ENCODE measurements at regions not wholly inside any gene's neighbourhood (a gene's known extent, or its start where the extent isn't known, plus 50 kb on each side); places are given as distances from the start of the nearest gene placed in this dataset.
"Not testable (repeated sequence)": the region's sequence is repeated elsewhere in the genome, so short reads cannot be mapped to it uniquely, and the experiment has no call there.

GRCh38 chr1:234826352-234826751 is 216.4 kb upstream of the IRF2BP2 start:
- H3K4me1 ChIP-seq (ENCODE audit: insufficient read depth, poor library complexity, severe bottlenecking): no peaks in the 10 kb centered on the region
- no peaks in the 10 kb centered on the region for H3K9me3 ChIP-seq (ENCODE audit: severe bottlenecking)
- no peak overlapping the region for H3K4me3 ChIP-seq (ENCODE audit: severe bottlenecking)
- H3K36me3 ChIP-seq (ENCODE audit: low read depth): no peaks in the 10 kb centered on the region
- DNase-seq (ENCODE audit: low spot score) (no peak), ATAC-seq (ENCODE audit: low read depth) (no peak)
- TF ChIP-seq, protein P1, sequence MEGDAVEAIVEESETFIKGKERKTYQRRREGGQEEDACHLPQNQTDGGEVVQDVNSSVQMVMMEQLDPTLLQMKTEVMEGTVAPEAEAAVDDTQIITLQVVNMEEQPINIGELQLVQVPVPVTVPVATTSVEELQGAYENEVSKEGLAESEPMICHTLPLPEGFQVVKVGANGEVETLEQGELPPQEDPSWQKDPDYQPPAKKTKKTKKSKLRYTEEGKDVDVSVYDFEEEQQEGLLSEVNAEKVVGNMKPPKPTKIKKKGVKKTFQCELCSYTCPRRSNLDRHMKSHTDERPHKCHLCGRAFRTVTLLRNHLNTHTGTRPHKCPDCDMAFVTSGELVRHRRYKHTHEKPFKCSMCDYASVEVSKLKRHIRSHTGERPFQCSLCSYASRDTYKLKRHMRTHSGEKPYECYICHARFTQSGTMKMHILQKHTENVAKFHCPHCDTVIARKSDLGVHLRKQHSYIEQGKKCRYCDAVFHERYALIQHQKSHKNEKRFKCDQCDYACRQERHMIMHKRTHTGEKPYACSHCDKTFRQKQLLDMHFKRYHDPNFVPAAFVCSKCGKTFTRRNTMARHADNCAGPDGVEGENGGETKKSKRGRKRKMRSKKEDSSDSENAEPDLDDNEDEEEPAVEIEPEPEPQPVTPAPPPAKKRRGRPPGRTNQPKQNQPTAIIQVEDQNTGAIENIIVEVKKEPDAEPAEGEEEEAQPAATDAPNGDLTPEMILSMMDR (IDR thresholded peaks at IDR 0.05; ENCODE audit: poor library complexity, severe bottlenecking): no peak
- H3K27ac ChIP-seq (ENCODE audit: poor library complexity, severe bottlenecking): no peak overlapping the region
- no peaks in the 10 kb centered on the region for H3K27me3 ChIP-seq (ENCODE audit: insufficient read depth, poor library complexity, severe bottlenecking)

DNA sequence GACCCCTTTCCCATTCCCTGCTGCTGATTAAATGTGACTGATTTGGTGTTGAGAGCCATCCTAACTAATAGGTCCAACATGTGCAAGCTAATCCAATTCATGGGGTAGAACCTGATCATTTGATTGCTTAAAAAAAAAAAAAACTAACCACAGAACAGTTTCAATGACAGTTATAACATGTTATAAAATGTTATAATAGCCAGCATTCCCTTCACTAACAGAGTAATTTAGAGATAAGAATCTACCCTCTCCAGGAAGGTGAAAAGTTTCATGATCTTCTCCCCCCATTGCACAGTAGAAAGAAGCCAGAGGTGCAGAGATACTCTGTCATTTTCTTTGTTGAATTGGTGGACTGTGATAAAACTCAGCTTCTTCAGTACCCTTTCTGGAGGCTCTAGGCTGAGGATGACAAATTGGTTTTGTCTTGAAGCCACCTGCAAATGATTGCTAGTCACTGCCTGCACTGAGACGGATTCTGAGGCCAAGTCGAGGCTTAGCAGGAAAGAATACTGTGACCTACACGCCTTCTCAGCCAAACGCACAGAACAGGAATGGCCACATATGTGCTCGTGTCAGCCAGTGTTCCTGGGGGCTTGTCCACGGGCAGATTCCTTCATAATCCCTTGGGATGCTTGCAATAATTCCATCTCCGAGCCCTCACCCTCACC is 215.7 kb upstream of the IRF2BP2 start:
- no peak for ATAC-seq (ENCODE audit: low read depth)
- Histone ChIP-seq H3K4me3 (ENCODE audit: severe bottlenecking) (no peak overlapping the region), H3K9me3 (ENCODE audit: severe bottlenecking) (no peaks in the 10 kb centered on the region), H3K36me3 (ENCODE audit: low read depth) (no peaks in the 10 kb centered on the region), H3K27me3 (ENCODE audit: insufficient read depth, poor library complexity, severe bottlenecking) (no peaks in the 10 kb centered on the region), H3K27ac (ENCODE audit: poor library complexity, severe bottlenecking) (no peak overlapping the region), H3K4me1 (ENCODE audit: insufficient read depth, poor library complexity, severe bottlenecking) (no peaks in the 10 kb centered on the region)
- no peak for DNase-seq (ENCODE audit: low spot score)
- TF ChIP-seq, protein P1 (IDR thresholded peaks at IDR 0.05; ENCODE audit: poor library complexity, severe bottlenecking): no peak

- DNase-seq (ENCODE audit: low spot score); H3K27me3 ChIP-seq (ENCODE audit: insufficient read depth, poor library complexity, severe bottlenecking); H3K4me1 ChIP-seq (ENCODE audit: insufficient read depth, poor library complexity, severe bottlenecking); H3K9me3 ChIP-seq (ENCODE audit: severe bottlenecking); H3K4me3 ChIP-seq (ENCODE audit: severe bottlenecking); ATAC-seq (ENCODE audit: low read depth); H3K36me3 ChIP-seq (ENCODE audit: low read depth); H3K27ac ChIP-seq (ENCODE audit: poor library complexity, severe bottlenecking): not testable (repeated sequence)
These were observed 214.9 kb upstream of the IRF2BP2 start for GRCh38 chr1:234824836-234825235.

DNA sequence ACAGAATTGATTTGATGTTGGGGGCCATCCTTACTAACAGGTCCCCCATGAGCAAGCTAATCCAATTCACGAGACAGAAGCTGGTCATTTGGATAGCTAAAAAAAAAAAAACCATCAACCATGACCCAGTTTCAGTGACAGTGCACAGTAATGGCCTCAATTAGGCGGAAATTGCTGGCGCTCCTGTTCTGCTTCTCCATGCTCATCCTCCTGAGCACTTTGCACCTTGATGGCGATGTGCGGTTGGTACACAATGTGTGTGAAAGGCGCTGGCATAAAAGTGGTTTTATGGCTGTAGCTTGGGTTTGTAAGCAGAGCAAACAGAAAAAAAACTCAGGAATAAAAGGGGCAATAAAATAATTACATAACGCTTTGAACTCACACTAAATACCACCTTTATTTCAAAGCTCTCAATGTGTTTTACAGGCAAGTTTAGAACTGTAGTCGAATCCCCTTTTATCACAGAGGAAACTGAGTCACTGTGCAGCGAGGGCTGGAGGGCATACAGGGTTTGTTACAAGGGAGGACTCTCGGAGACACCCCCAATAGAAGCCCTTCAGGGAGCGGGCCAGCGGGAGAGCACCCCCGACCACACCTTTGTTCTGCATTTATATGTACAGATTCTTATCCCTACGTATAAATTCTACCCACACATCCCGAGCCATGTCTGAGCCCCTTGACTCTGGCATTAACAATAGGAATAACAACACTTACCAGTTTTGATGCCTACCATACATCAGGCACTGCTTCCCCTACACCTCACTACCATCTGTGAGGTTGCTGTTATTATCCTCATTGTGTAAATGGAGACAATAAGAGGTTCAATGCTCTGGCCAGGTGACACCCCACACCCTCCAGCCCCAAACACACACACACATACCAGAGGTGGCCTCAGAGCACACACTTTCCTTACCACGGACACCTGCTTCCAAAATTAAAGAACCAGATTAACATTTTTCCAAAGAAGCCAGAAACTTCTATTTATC is 213.5 kb upstream of the IRF2BP2 start:
- no peaks in the 10 kb centered on the region for H3K9me3 ChIP-seq (ENCODE audit: severe bottlenecking)
- no peaks in the 10 kb centered on the region for H3K27me3 ChIP-seq (ENCODE audit: insufficient read depth, poor library complexity, severe bottlenecking)
- DNase-seq (ENCODE audit: low spot score) (no peak), ATAC-seq (ENCODE audit: low read depth) (no peak)
- no peaks in the 10 kb centered on the region for H3K36me3 ChIP-seq (ENCODE audit: low read depth)
- TF ChIP-seq, protein P1 (IDR thresholded peaks at IDR 0.05; ENCODE audit: poor library complexity, severe bottlenecking): no peak
- no peak overlapping the region for H3K27ac ChIP-seq (ENCODE audit: poor library complexity, severe bottlenecking)
- H3K4me3 ChIP-seq (ENCODE audit: severe bottlenecking): no peak overlapping the region
- H3K4me1 ChIP-seq (ENCODE audit: insufficient read depth, poor library complexity, severe bottlenecking): no peaks in the 10 kb centered on the region

DNA sequence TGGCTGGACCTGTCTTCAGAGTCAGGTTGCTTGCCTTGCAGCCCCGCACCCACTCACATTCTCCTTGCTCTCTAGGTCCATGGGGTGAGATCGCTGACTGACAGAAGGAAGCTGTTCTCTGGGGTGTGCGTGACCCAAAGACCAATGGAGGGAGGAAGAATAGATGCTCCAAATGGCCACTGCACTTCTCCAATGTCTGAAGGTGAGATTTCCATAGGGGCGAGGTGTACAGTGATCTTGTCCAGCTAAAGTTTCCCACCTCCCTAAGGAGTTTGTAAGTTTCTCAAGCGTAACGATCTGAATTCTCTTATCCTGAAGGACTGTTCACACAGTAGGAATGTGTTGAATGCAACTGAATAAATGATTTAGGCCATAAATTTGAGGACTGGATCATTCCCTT is 211.9 kb upstream of the IRF2BP2 start:
- ATAC-seq (ENCODE audit: low read depth) (no peak), DNase-seq (ENCODE audit: low spot score) (no peak)
- H3K9me3 ChIP-seq (ENCODE audit: severe bottlenecking): no peaks in the 10 kb centered on the region
- no peak overlapping the region for H3K4me3 ChIP-seq (ENCODE audit: severe bottlenecking)
- H3K27me3 ChIP-seq (ENCODE audit: insufficient read depth, poor library complexity, severe bottlenecking): no peaks in the 10 kb centered on the region
- no peaks in the 10 kb centered on the region for H3K4me1 ChIP-seq (ENCODE audit: insufficient read depth, poor library complexity, severe bottlenecking)
- TF ChIP-seq, protein P1 (IDR thresholded peaks at IDR 0.05; ENCODE audit: poor library complexity, severe bottlenecking): no peak
- H3K36me3 ChIP-seq (ENCODE audit: low read depth): no peaks in the 10 kb centered on the region
- H3K27ac ChIP-seq (ENCODE audit: poor library complexity, severe bottlenecking): no peak overlapping the region
